ENCODE measurements at regions not wholly inside any gene's neighbourhood (a gene's known extent, or its start where the extent isn't known, plus 50 kb on each side); places are given as distances from the start of the nearest gene placed in this dataset.

DNA sequence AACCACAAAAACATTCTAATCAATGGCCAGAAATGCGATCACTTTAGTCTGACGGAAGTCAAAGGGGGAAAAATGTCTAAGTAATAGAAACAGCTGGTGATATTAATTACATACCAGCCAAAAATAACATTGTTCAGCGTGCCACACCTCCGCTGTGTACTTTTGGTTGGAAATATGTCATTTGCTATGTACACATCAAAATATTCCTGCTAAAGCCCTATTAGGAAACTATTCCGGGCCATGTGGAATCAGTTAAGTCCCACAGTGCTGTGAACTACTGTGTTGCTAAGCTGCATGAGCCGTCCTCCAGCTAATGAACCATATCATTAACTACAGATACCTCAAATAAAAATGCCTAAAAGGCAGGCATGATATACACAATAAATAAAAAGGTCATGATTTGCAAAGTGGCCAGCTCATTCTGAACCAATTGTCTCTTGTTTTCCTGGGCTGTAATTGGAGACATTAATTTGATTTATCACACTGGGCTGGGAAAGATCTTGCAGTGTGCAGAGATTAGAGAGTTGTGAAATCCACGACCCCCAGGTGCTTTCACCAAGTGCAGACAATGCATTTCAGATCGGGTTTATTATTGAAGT is 200.5 kb upstream of the LRTM1 start:
- no peak for DNase-seq (ENCODE audit: extremely low spot score, unreplicated experiment)
- peaks cover 22% of the 10 kb centered on the region for H3K4me1 Mint-ChIP-seq (ENCODE audit: unreplicated experiment)
- TF ChIP-seq, protein P1, sequence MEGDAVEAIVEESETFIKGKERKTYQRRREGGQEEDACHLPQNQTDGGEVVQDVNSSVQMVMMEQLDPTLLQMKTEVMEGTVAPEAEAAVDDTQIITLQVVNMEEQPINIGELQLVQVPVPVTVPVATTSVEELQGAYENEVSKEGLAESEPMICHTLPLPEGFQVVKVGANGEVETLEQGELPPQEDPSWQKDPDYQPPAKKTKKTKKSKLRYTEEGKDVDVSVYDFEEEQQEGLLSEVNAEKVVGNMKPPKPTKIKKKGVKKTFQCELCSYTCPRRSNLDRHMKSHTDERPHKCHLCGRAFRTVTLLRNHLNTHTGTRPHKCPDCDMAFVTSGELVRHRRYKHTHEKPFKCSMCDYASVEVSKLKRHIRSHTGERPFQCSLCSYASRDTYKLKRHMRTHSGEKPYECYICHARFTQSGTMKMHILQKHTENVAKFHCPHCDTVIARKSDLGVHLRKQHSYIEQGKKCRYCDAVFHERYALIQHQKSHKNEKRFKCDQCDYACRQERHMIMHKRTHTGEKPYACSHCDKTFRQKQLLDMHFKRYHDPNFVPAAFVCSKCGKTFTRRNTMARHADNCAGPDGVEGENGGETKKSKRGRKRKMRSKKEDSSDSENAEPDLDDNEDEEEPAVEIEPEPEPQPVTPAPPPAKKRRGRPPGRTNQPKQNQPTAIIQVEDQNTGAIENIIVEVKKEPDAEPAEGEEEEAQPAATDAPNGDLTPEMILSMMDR (IDR thresholded peaks at IDR 0.05), result no peak
- no peaks in the 10 kb centered on the region for H3K9me3 Mint-ChIP-seq (ENCODE audit: unreplicated experiment)
- peaks cover 7% of the 10 kb centered on the region for H3K27me3 Mint-ChIP-seq (ENCODE audit: unreplicated experiment)
- H3K27ac Mint-ChIP-seq (ENCODE audit: unreplicated experiment), result no peak overlapping the region
- H3K4me3 Mint-ChIP-seq (ENCODE audit: unreplicated experiment), result no peak overlapping the region
- no peaks in the 10 kb centered on the region for H3K36me3 Mint-ChIP-seq (ENCODE audit: unreplicated experiment)

DNA sequence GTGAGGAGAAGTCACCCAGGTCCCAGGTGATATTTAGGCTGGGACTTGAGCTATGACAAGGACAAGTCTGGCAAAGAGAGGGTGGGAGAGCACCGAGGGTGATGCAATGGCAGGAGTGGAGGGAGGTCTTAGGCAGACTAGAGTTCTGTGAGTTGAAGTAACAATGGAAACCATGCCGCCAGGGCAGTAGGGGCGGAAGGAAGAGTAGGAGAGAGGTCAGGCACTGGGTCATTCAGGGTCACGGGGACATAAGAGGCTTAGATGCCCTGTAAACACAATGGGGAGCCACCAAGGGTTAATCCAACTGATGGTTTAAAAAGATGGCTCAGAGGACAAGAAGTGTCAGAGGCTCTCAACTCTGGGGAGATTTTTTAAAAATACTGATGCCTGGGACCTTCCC is 199.7 kb upstream of the LRTM1 start:
- no peaks in the 10 kb centered on the region for H3K9me3 Mint-ChIP-seq (ENCODE audit: unreplicated experiment)
- H3K27me3 Mint-ChIP-seq (ENCODE audit: unreplicated experiment), result peaks cover 7% of the 10 kb centered on the region
- DNase-seq (ENCODE audit: extremely low spot score, unreplicated experiment), result no peak
- H3K36me3 Mint-ChIP-seq (ENCODE audit: unreplicated experiment), result no peaks in the 10 kb centered on the region
- peak overlapping the region; percentile 45 for H3K27ac Mint-ChIP-seq (ENCODE audit: unreplicated experiment)
- TF ChIP-seq, protein P1 (IDR thresholded peaks at IDR 0.05), result no peak
- no peak overlapping the region for H3K4me3 Mint-ChIP-seq (ENCODE audit: unreplicated experiment)
- H3K4me1 Mint-ChIP-seq (ENCODE audit: unreplicated experiment), result peaks cover 22% of the 10 kb centered on the region

DNA sequence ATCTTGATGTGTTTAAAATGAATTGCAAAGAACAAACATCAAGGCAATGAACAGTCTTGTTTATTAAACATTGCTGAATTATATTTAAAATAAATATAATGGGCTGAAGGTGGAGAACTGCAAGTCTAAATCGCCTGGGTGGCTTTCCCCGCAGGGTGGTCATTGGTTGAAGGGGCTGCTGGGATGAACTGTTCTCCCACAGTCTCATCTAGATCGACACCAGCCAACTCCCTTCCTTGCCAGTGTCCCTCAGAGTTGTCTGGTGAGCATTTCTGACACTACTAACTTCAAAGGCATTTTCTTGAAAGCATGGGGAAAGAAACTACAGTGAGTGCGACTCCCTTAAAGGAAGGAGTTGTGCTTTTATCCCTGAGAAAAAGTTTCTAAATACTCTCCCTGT is 196.5 kb upstream of the LRTM1 start:
- H3K4me3 Mint-ChIP-seq (ENCODE audit: unreplicated experiment), result no peak overlapping the region
- H3K36me3 Mint-ChIP-seq (ENCODE audit: unreplicated experiment), result no peaks in the 10 kb centered on the region
- TF ChIP-seq, protein P1 (IDR thresholded peaks at IDR 0.05), result no peak
- peaks cover 22% of the 10 kb centered on the region for H3K4me1 Mint-ChIP-seq (ENCODE audit: unreplicated experiment)
- H3K27me3 Mint-ChIP-seq (ENCODE audit: unreplicated experiment), result peaks cover 7% of the 10 kb centered on the region
- no peak for DNase-seq (ENCODE audit: extremely low spot score, unreplicated experiment)
- H3K9me3 Mint-ChIP-seq (ENCODE audit: unreplicated experiment), result no peaks in the 10 kb centered on the region
- no peak overlapping the region for H3K27ac Mint-ChIP-seq (ENCODE audit: unreplicated experiment)

Measured in osteocyte (in vitro differentiated cells).